Hepatocyte (in vitro differentiated cells): ENCODE measurements at regions not wholly inside any gene's neighbourhood (a gene's known extent, or its start where the extent isn't known, plus 50 kb on each side); places are given as distances from the start of the nearest gene placed in this dataset.

Experiments
- DNase-seq: peaks from one replicate; pipeline ENCODE4 v3.0.0-alpha.2; 2016; ENCODE audit warnings: low spot score
- H2AFZ ChIP-seq: fragments of 200-600 bp; sonication (generic); 2 replicates; pipeline ENCODE4 v1.6.0; 2016; ENCODE audit warnings: antibody characterized with exemption, mild to moderate bottlenecking
- H3K27ac ChIP-seq: fragments of 200-600 bp; sonication (generic); 2 replicates; pipeline ENCODE4 v1.5.1; 2016; ENCODE audit warnings: mild to moderate bottlenecking
- H3K27me3 ChIP-seq: fragments of 200-600 bp; sonication (generic); 2 replicates; pipeline ENCODE4 v1.6.1; 2016
- H3K36me3 ChIP-seq: fragments of 200-600 bp; sonication (generic); replicated peaks from 2 replicates; pipeline ENCODE4 v1.5.1; 2016; ENCODE audit warnings: low read depth; ENCODE audit not compliant: insufficient read depth
- H3K4me1 ChIP-seq: fragments of 200-600 bp; sonication (generic); 2 replicates; pipeline ENCODE4 v1.5.1; 2016; ENCODE audit warnings: mild to moderate bottlenecking, moderate library complexity; ENCODE audit not compliant: insufficient read depth
- H3K4me2 ChIP-seq: fragments of 200-600 bp; sonication (generic); 2 replicates; pipeline ENCODE4 v1.6.0; 2016
- H3K4me3 ChIP-seq: fragments of 200-600 bp; sonication (generic); 2 replicates; pipeline ENCODE4 v1.5.1; 2016; ENCODE audit warnings: mild to moderate bottlenecking
- H3K79me2 ChIP-seq: fragments of 200-600 bp; sonication (generic); 2 replicates; pipeline ENCODE4 v1.6.0; 2017; ENCODE audit warnings: mild to moderate bottlenecking
- H3K9me2 ChIP-seq: fragments of 200-600 bp; sonication (generic); replicated peaks from 2 replicates; pipeline ENCODE4 v1.6.0; 2017; ENCODE audit warnings: mild to moderate bottlenecking; ENCODE audit not compliant: insufficient read depth
- H3K9me3 ChIP-seq: fragments of 200-600 bp; sonication (generic); 2 replicates; pipeline ENCODE4 v1.5.1; 2016; ENCODE audit warnings: low read depth, mild to moderate bottlenecking
- H4K20me1 ChIP-seq: fragments of 200-600 bp; sonication (generic); 2 replicates; pipeline ENCODE4 v1.6.0; 2016; ENCODE audit warnings: mild to moderate bottlenecking; ENCODE audit not compliant: insufficient read depth, poor library complexity, severe bottlenecking
- CTCF ChIP-seq: fragments of 200-600 bp; sonication (generic); IDR thresholded peaks from 2 replicates; pipeline ENCODE4 v1.5.1; 2016; ENCODE audit warnings: antibody characterized with exemption, mild to moderate bottlenecking; ENCODE audit not compliant: poor library complexity
- EZH2 ChIP-seq: fragments of 200-600 bp; sonication (generic); IDR thresholded peaks from 2 replicates; pipeline ENCODE4 v1.6.1; 2016; ENCODE audit warnings: antibody characterized with exemption, mild to moderate bottlenecking, borderline replicate concordance
- EZH2phosphoT487 ChIP-seq: fragments of 200-600 bp; sonication (generic); IDR thresholded peaks from one replicate; pipeline ENCODE4 v1.6.1; 2018; ENCODE audit warnings: antibody characterized with exemption, mild to moderate bottlenecking, low read depth, moderate library complexity; ENCODE audit not compliant: unreplicated experiment, severe bottlenecking
- WGBS: methylation state at CpG from one replicate; pipeline ENCODE4 v1.1.6; 2016; ENCODE audit warnings: low lambda C conversion rate; ENCODE audit errors: missing lambda C conversion rate; 5-methylcytosine and 5-hydroxymethylcytosine counted together

- WGBS: 72% methylated on average over 7 of the region's 7 CpGs
- no peak overlapping the region for H3K4me2 ChIP-seq
Measured at GRCh38 chr14:53596853-53597525, 359.6 kb downstream of the BMP4 start.

GRCh38 chr14:53591816-53592215, 364.8 kb downstream of the BMP4 start:
- Histone ChIP-seq H3K4me1 (no peaks in the 10 kb centered on the region), H3K36me3 (no peaks in the 10 kb centered on the region), H4K20me1 (no peaks in the 10 kb centered on the region), H3K27ac (no peak overlapping the region), H3K79me2 (no peaks in the 10 kb centered on the region), H3K9me3 (no peaks in the 10 kb centered on the region), H3K27me3 (no peaks in the 10 kb centered on the region), H3K4me3 (no peak overlapping the region), H2AFZ (no peak overlapping the region), H3K4me2 (no peak overlapping the region), H3K9me2 (no peaks in the 10 kb centered on the region)
- TF ChIP-seq EZH2 (no peak), CTCF (no peak), EZH2phosphoT487 (no peak)
- DNase-seq: no peak
- 79% methylated on average over 3 of the region's 3 CpGs for WGBS

More at GRCh38 chr14:53596853-53597525, 359.6 kb downstream of the BMP4 start:
- DNase-seq: no peak
- TF ChIP-seq CTCF (no peak), EZH2phosphoT487 (no peak), EZH2 (no peak)
- Histone ChIP-seq H3K79me2 (no peaks in the 10 kb centered on the region), H3K27ac (no peak overlapping the region), H2AFZ (no peak overlapping the region), H3K4me3 (no peak overlapping the region), H3K9me2 (no peaks in the 10 kb centered on the region), H3K9me3 (no peaks in the 10 kb centered on the region), H4K20me1 (no peaks in the 10 kb centered on the region), H3K36me3 (no peaks in the 10 kb centered on the region), H3K27me3 (no peaks in the 10 kb centered on the region), H3K4me1 (no peaks in the 10 kb centered on the region)

- 29% methylated on average over 1 of the region's 1 CpG for WGBS
- no peaks in the 10 kb centered on the region for H3K4me1 ChIP-seq
Measured at GRCh38 chr14:53581504-53581903, 375.1 kb downstream of the BMP4 start.

More at GRCh38 chr14:53581504-53581903, 375.1 kb downstream of the BMP4 start:
- no peak for DNase-seq
- Histone ChIP-seq H3K79me2 (no peaks in the 10 kb centered on the region), H3K4me3 (no peak overlapping the region), H2AFZ (no peak overlapping the region), H3K27ac (no peak overlapping the region), H3K36me3 (no peaks in the 10 kb centered on the region), H3K9me2 (no peaks in the 10 kb centered on the region), H4K20me1 (no peaks in the 10 kb centered on the region), H3K9me3 (no peaks in the 10 kb centered on the region), H3K27me3 (no peaks in the 10 kb centered on the region), H3K4me2 (no peak overlapping the region)
- no peak for TF ChIP-seq EZH2phosphoT487
- TF ChIP-seq CTCF: no peak
- no peak for TF ChIP-seq EZH2
